NCI-H69 (cell line): ENCODE measurements at regions not wholly inside any gene's neighbourhood (a gene's known extent, or its start where the extent isn't known, plus 50 kb on each side); places are given as distances from the start of the nearest gene placed in this dataset.
A peak's percentile ranks its signal among the peaks of the same experiment; 100 is the strongest.
"Not testable (repeated sequence)": the region's sequence is repeated elsewhere in the genome, so short reads cannot be mapped to it uniquely, and the experiment has no call there.

Experiments
- DNase-seq: peaks from one replicate; lab custom pipeline; 2025; lab: John Stamatoyannopoulos, UW

DNA sequence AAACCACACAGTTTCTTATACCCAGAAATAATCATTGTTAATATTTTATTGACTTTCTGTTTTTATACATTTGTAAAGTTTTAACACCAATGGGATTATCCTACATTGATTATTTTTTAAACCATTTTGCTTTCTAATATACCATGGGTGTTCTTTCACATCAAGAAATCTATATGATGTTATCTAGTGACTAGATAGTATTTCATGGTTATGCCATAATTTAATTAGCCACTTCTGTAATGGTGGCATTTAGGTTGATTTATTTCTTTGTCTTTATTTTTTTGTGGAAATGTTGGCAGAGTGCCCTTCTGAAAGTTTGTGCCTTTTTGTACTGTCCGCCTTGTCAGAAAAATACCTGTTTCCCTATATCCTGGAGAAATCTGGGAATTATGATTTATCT, 193.3 kb downstream of the CEP135 start:
- DNase-seq = peak; percentile 3

DNA sequence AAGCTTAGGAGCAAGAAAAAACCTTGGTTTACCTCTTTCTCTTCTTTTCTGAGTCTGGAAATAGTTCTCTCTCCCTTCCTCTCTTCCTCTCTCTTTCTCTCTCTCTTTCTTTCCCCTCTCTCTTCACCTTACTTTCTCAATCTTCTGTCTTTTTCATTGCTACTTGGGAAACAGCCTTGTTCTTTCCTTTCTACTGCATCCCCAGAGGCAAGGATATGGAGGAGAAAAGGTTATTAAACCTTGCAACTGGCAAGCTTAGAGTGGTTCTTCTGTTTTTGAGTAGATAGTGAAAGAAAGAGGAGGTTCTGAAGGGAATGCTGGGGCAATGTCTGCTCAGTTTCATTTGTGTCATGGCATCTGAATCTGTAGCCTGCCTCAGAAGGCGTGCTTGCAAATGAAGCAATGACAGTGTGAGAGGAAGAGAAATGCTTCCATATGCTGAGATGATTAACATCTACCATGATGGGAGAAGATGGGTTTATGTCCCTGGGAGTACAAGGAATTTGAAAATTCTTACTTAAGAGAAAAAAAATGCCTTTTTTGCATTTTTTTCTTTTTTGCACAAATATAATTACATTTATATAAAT, 190.6 kb downstream of the CEP135 start:
- DNase-seq = peak; percentile 19

DNA sequence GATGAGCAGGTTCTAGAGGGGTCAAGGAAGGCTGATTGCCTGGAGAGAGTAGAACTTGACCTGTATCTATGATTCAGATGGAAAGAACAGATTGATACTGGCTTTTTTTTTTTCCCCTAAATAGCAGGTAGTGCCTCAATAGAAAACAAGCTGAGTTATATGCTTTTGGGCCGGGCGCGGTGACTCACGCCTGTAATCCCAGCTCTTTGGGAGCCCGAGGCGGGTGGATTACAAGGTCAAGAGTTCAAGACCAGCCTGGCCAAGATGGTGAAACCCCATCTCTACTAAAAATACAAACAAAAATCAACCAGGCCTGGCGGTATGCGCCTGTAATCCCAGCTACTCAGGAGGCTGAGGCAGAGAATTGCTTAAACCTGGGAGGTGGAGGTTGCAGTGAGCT, 186.1 kb downstream of the CEP135 start:
- DNase-seq = not testable (repeated sequence)

DNA sequence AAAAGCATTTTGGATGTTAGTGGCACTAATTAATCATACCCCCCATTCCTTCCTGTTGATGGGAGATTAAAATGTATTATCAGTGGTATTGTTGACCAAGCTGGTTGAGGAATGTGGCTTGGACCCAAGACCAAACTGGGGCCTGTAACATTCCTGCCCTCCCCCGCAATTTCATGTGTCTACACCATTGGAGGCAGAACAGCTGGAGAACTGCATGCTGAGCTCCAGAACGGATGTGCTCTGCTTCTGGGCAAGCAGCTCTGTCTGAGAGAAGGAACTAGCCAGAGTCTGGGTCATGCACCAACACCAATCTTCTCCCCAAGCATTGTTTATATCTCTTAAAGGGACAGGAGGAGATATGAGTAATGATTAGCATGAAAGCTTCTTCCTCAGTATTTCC, 185.5 kb downstream of the CEP135 start:
- peak; percentile 66 for DNase-seq

DNA sequence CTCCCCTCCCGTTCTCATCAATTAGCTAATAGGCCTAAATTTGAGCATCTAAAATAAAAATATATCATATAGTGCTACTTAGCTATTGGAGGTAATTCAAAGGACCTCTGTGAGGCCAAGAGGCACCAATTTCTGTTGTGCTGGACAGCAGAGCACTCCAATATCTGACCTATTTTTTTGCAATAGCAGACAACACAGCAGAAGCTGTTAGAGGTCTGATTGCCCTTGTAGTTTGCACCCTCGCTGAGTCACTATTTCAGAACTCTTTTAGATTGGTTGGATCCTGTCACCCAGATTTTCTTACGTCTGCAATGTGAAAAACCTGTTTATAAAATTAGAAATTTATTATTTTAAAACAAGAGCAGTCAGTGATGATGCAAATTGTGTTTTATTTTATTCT, 184.1 kb downstream of the CEP135 start:
- no peak for DNase-seq

DNA sequence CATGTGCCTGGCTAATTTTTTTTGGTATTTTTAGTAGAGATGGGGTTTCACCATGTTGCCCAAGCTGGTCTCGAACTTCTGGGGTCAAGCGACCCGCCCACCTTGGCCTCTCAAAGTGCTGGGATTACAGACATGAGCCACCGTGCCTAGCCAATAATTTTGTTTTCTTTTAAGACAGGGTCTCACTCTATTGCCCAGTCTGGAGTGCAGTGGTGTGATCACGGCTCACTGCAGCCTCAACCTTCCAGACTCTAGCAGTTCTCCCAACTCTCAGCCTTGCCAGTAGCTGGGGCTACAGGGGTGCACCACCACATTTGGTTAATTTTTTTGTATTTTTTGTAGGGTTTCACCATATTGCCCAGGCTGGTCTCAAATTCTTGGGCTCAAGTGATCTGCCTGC, 183.4 kb downstream of the CEP135 start:
- not testable (repeated sequence) for DNase-seq

DNA sequence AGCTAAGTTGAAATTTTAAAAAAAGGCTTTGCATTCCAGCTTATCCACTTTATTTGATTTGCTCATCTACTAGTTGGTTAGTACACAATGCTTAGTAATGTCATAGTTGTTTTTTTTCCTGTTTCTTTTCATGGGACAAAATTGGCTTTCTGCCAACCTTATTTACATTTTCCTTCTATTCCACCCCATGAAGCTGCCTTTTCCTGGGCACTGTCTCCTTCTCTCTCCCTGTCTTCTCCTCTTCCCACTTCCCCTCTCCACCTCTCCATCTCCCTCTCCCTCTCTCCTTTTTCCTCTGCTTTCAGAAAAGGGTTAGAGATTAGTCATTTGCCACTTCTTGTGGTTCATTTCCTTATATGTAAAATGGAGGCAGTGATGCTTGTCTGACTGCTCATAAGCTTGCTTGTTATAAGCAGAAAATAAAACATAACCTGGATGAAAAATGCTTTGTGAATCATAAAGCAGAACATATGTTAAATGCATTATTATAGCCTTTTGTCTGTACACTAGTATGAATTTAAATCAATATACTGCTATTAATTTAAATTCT, 181.9 kb downstream of the CEP135 start:
- peak; percentile 62 for DNase-seq

DNA sequence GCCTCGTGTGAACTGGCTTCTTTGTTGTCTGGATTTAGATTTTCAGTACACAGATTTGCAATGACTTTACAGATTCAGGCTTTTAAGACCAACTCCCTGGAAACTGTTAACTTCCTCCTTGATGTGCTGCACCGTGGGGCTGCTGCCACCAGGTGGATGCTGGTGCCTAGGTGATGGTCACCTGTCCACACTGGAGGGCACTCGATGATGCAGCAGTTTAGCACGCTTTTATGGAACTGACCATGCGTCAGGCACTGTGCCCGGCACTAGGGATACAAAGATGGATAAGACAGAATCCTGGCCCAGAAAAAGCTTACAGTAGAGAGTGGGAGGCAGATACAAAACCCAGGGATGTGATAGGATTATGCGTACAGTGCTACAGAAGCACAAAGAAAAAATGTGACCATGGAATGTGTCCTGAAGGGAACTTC, 180.7 kb downstream of the CEP135 start:
- DNase-seq = peak; percentile 69

DNA sequence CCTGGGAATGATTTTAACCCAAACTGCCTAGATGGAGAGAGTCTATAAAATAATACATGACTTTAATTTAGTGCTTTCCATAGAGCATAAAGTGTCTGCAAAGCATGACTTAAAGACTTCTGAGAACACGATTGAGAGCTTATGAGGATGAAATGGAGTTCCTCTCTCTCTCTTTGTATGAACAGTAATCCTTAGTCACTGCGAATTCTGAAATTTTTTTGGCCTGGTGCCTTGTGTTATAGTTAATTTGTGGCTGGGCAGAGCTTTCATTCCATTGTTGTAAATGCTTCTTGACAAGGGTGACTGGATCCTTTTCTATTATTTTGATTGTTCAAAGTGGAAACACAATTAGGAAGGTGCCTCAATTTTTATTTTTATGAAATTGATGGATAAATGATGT, 179.5 kb downstream of the CEP135 start:
- DNase-seq = peak; percentile 68

DNA sequence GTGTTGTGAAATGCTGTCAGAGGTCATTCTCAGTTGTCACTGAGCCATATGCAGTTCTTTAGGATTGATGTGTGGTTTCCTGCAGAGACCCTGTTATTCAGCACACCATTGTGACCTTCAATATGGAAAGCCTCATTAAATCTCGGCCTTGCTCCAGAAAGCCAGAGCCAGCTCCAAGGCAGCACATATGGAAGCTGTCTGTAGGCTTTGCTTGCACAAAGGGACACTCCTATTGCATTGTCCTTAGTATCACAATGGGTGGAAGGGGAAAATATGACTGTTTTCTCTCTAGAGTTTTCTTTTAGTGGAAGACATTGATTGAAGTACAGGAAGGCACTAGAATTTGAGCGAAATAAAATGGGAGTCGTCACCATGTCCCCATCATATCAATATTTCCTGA, 179.0 kb downstream of the CEP135 start:
- DNase-seq = peak; percentile 94

DNA sequence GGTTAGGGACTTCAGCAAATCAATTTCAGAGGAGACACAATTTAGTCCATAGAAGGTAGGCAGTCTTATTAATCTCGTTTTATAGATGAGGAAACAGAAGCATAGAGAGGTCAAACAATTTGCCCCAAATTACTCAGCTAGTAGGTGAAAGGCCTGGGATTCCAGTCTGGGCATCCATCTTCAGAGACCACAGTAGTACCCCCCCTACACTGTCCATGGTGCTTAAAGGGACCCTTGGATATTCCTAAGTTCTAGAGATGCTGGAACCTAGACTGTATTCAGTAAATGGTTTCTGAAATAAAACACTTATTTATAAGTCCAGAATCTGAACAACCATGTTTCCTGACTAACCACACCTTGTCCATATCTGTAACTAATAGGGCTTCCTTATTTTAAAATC, 174.8 kb downstream of the CEP135 start:
- DNase-seq = no peak

DNA sequence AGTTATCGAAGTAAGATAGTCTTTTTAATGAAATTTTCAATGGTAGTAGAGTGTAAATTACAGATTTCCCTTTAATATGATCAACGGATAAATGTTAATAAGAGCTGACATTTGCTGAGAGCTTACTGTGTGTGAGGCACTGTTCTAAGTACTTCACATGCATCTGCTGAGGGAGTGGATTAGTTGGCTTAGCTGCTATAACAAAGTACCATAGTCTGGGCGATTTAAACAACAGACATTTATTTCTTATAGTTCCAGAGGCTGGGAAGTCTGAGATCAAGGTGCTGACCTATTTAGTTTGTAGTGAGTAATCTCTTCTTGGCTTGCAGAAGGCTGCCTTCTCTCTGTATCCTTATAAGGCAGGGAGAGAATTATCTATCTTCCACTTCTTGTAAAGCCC, 174.3 kb downstream of the CEP135 start:
- DNase-seq = no peak

DNA sequence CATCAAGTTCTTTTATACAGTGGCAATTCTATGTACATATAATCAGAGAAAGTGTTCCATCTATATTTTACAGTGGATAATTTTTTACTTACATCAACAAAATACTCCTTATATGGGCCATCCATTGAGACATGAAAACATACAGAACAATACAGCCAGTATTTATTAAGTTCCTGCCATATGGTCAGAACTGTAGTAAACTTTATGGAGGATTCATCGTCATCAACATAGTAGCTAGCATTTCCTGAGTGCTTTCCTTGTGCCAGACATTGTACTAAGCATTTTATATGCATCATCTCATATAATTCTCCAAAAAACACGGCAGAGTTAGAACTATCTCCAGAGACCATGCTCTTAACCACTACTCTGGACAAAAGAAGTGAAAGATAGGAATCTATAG, 170.1 kb downstream of the CEP135 start:
- DNase-seq = no peak

DNA sequence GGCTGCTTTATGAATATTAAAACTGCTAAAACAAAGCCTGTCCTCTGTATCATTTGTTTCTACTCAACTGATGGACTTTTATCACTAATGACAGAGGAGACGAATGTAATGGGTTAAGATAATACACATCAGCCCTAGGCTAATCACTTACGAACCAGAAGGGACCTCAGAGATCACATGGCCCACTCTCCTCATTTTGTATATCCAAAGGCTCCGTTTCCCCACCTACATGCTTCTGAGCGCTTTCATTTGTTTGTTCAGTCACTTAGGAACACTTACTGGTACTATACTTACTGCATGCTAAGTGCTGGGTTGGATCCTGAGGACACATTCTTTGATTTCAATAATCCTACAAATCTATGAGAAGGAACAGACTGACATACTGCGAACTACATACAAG, 169.3 kb downstream of the CEP135 start:
- DNase-seq = peak; percentile 42

DNA sequence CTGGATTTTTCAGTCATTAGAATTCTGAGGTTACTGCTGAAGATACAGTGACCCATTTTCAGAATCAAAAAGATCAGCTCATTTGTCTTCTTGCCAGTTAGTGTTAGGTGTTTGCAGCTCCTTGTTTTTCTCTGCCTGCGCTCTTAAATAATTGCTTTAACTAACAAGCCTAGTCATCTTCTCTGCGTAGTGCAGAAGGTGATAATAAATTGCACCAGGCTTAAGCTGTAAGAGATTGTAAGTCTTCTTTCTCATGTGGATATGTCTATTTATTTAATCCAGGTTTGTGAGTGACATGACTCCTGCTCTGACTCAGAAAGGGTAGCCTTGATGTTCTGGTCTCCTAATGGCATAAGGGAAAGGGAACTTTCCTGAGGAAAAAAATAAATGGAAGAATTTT, 167.2 kb downstream of the CEP135 start:
- DNase-seq = no peak

DNA sequence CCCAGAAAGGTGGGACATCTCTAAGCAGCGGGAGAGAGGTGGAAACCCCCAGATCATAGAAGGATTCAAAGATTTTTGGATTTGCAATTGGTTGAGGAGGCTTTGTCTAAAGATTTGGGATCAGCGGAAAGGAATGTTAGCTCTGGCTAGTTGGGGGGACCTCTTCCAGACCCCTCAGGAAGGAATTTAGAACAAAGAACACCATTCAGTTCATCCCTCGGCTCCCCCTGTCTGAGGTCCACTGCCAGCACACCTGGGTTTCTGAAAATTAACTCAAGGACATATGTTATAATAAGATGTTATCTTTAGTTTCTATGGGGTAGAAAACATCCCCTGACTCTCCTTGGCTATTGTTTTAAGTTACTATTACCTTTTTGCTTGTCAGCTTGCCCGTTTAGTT, 163.6 kb downstream of the CEP135 start:
- DNase-seq = no peak

DNA sequence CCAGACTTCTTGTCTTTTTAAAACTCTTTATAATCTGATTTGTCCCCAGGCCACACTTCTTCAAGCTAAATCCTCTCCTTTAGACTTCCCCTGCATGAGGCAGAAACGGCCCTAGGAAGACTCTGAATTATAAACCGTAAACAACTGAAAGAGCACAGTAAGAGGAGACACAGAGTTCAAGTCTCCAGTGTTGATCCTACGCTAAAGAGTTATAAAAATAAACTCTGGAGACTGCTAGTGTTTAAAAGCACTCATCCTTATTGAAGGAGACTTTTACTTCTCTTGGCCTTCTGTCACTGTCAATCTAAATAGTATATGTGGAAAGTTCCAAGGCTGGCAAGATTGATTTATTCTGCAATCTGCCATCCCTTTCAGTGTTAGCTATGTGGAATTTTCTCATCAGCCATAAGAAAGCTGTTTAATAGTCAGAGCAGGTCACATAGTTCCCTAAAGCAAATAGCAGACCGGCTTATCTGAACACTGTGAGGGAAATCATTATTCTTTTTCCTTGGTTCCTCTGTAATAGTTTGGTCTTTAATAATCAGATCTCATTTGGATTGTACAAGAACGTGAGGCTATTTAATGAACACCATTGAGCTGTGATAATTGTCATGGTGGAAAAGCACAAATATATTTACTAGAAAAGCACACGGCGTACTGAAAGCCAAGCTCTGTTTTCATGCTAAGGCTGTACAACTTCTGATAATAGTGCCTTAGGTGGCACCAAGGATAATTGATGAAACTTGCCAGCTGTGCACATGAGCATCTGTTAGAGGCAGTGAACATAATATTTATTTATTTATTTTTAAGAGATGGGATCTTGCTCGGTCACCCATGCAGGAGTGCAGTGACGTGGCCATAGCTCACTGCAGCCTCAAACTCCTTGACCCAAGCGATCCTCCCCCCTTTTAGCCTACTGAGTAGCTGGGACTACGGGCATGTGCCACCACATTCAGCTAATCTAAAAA, 157.7 kb downstream of the CEP135 start:
- DNase-seq = peak; percentile 4

DNA sequence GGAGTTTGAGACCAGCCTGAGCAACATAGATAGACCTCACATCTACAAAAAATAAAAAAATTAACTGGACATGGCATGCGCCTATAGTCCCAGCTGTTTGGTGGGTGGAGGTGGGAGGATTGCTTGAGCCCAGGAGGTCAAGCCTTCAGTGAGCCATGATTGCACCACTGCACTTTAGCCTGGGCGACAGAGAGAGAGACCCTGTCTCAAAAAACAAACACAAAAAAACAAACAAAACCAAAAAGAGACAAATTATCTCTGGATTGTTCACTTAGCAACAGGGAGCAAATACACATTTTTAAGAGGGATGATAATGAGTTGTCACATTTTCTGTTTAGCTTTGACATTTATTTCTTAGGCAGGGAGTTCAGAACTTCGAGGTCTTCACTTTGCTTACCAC, 155.4 kb downstream of the CEP135 start:
- DNase-seq = no peak

DNA sequence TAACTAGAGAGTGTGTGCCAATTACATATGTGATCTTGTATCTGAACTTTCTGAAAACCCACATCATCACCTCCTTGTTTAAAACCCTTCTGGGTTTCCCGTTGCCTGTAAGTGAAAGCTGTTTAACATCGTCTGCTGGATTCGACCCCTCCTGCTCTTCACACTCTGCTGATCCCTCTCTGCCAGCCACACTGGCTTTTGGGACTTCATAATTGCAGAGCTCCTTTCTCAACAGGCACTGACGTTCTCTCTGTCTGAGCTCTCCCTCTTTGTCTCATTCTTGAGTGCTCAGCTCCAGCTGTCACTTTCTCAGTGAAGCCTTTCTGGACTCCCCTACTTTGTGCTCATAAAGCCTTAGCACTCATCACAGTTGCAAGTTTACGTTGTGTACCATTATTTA, 153.9 kb downstream of the CEP135 start:
- peak; percentile 78 for DNase-seq

DNA sequence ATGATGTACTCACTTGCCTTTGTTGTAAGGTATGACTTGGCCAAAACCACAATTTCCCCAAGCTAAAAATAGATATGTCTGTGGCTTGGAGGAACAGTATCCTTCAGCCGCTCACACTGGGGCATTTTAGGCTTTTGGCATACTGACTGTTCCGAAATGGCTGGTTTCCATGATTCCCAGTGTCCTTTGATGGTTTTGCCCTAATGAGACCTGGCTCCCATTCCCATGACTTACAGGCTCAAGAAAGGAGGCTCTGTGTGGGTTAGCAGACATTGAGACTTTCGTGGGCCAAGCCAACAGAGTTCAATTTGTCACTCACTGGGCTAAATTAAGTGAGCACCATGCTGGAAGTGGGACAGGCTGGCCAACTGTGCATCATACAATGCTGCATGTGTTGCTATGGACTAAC, 150.6 kb downstream of the CEP135 start:
- DNase-seq = no peak

DNA sequence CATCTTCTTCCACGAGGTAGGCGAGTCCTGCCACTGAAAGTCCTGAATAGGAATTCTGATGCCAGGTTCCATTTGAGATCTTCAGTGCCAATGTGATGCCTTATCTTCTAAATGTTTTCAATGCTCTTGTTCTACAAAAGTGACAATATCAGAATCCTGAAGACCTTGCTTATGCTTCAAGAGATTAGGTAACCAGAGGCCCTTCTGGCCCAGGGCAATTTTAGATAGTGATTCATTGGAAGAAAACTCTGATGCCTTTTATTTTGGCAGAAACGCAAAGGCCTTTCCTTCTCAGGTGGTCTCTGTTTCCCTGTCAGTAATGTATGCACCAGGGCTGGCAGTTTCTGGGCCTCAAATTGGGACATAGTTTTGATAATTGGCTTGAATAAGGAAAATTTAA, 144.8 kb downstream of the CEP135 start:
- DNase-seq = no peak

DNA sequence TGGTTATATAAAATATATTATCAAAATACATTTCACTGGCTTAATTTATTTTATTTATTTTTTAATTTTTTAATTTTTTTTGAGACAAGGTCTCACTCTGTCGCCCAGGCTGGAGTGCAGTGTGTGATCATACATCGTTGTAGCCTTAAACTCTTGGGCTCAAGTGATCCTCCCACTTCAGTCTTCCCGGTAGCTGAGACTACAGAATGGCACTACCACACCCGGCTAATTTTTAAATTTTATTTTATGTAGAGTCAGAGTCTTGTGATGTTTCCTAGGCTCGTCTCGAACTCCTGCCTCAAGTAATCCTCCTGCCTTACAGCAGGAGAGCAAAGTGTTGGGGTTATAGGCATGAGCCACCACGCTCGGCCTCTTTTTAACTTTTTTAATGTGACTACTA, 143.8 kb downstream of the CEP135 start:
- DNase-seq = no peak

DNA sequence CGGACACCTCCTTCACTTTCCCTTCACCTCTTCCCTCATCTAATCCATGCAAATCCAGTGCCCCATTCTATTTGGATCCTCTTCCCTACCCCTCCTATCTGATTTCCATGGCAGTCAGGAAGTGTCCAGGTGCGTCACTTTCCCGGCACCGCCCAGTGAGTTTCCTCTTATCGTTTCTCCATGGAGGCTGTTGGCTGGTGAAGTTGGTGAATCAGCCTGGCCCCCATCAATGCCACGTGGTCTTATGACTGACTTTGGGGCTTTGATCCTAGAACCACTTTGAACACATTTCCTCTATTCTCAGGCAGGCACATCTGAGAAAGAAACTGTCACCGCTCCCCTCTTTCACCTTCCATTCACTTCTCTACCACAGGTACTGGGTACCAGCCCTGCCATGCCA, 137.8 kb downstream of the CEP135 start:
- DNase-seq = peak; percentile 71
